IMR-90 (cell line): ENCODE measurements at regions not wholly inside any gene's neighbourhood (a gene's known extent, or its start where the extent isn't known, plus 50 kb on each side); places are given as distances from the start of the nearest gene placed in this dataset.

Source experiments
- ATAC-seq: fragments of 200-7000 bp; cut with Tn5 transposase; 2 replicates; pipeline ENCODE4 v1.9.1; 2020; ENCODE audit warnings: low read depth, mild to moderate bottlenecking, moderate library complexity
- BruUV-seq: library from RNA; stranded (reverse); fragments of 400-500 nt; replicated peaks from 2 replicates; lab custom pipeline; 2021; lab: Mats Ljungman, UMichigan
- CTCF ChIA-PET: fragments of 300-600 bp; formaldehyde crosslinking; extraction: SDS; loops from one replicate; lab custom pipeline; 2021; ENCODE audit warnings: antibody characterized with exemption; lab: Yijun Ruan, JAX
- POLR2A ChIA-PET: fragments of 300-600 bp; sonication (Branson Sonifier 250); formaldehyde crosslinking; loops from one replicate; lab custom pipeline; 2022; ENCODE audit warnings: antibody characterized with exemption; ENCODE audit not compliant: unreplicated experiment; lab: Charles Lee
- DNase-seq: peaks from one replicate; pipeline ENCODE4 v3.0.0; 2013
- H2AFZ ChIP-seq: replicated peaks from 2 replicates; pipeline ENCODE3; 2013; ENCODE audit warnings: low read length, mild to moderate bottlenecking; ENCODE audit not compliant: poor library complexity
- H2AK5ac ChIP-seq: 2 replicates; pipeline ENCODE4 v1.6.1; 2013; ENCODE audit warnings: low read depth, low read length, inconsistent platforms
- H2AK9ac ChIP-seq: replicated peaks from 2 replicates; pipeline ENCODE3; 2013; ENCODE audit warnings: mild to moderate bottlenecking, low read depth, low read length, moderate library complexity; ENCODE audit not compliant: poor library complexity
- H2BK120ac ChIP-seq: 2 replicates; pipeline ENCODE4 v1.6.1; 2013; ENCODE audit warnings: low read depth, low read length, inconsistent platforms
- H2BK15ac ChIP-seq: 3 replicates; pipeline ENCODE4 v1.6.1; 2013; ENCODE audit warnings: low read depth, low read length, inconsistent platforms
- H2BK20ac ChIP-seq: 2 replicates; pipeline ENCODE4 v1.6.1; 2013; ENCODE audit warnings: low read depth, mild to moderate bottlenecking, inconsistent platforms, low read length, moderate library complexity
- H2BK5ac ChIP-seq: 2 replicates; pipeline ENCODE4 v1.6.1; 2013; ENCODE audit warnings: mild to moderate bottlenecking, low read depth, low read length, inconsistent platforms; ENCODE audit not compliant: poor library complexity, severe bottlenecking
- H3K14ac ChIP-seq: replicated peaks from 2 replicates; pipeline ENCODE4 v1.6.1; 2013; ENCODE audit warnings: low read depth, low read length, inconsistent platforms
- H3K18ac ChIP-seq: 2 replicates; pipeline ENCODE4 v1.6.1; 2013; ENCODE audit warnings: low read depth, low read length, control low read depth
- H3K23ac ChIP-seq: 2 replicates; pipeline ENCODE4 v1.6.1; 2013; ENCODE audit warnings: low read depth, low read length, inconsistent platforms
- H3K27ac ChIP-seq: 2 replicates; pipeline ENCODE4 v1.5.1; 2013; ENCODE audit warnings: mild to moderate bottlenecking, control low read depth, low read length; ENCODE audit not compliant: insufficient read depth
- H3K27me3 ChIP-seq: 2 replicates; pipeline ENCODE4 v1.6.1; 2013; ENCODE audit warnings: low read length; ENCODE audit not compliant: control insufficient read depth, insufficient read depth
- H3K36me3 ChIP-seq: 2 replicates; pipeline ENCODE4 v1.6.1; 2013; ENCODE audit warnings: low read length, mixed read lengths; ENCODE audit not compliant: control insufficient read depth, insufficient read depth
- H3K4ac ChIP-seq: 2 replicates; pipeline ENCODE4 v1.6.1; 2013; ENCODE audit warnings: low read depth, low read length, inconsistent platforms
- H3K4me1 ChIP-seq: 2 replicates; pipeline ENCODE4 v1.6.1; 2013; ENCODE audit warnings: low read length, mixed read lengths; ENCODE audit not compliant: control insufficient read depth, insufficient read depth
- H3K4me2 ChIP-seq: 2 replicates; pipeline ENCODE4 v1.6.1; 2013; ENCODE audit warnings: low read depth, mild to moderate bottlenecking, control low read depth, low read length, moderate library complexity
- H3K4me3 ChIP-seq: 2 replicates; pipeline ENCODE4 v1.5.1; 2013; ENCODE audit warnings: low read depth, mild to moderate bottlenecking, control low read depth, low read length, moderate library complexity; ENCODE audit not compliant: insufficient read depth
- H3K56ac ChIP-seq: 2 replicates; pipeline ENCODE4 v1.6.1; 2013; ENCODE audit warnings: low read length, inconsistent platforms; ENCODE audit not compliant: insufficient read depth; ENCODE audit errors: extremely low read depth
- H3K79me1 ChIP-seq, 2 experiments: 2 replicates each; pipeline ENCODE4 v1.6.1; 2013; ENCODE audit warnings: low read length in 2 of 2, inconsistent platforms in 1 of 2, low read depth in 1 of 2
- H3K9ac ChIP-seq: 2 replicates; pipeline ENCODE4 v1.6.1; 2013; ENCODE audit warnings: low read depth, low read length, control low read depth
- H3K9me1 ChIP-seq: 2 replicates; pipeline ENCODE4 v1.6.1; 2013; ENCODE audit warnings: low read length, inconsistent platforms; ENCODE audit not compliant: insufficient read depth
- H3K9me3 ChIP-seq: 2 replicates; pipeline ENCODE4 v1.6.1; 2013; ENCODE audit warnings: low read length; ENCODE audit not compliant: control insufficient read depth, insufficient read depth
- H4K20me1 ChIP-seq: 2 replicates; pipeline ENCODE4 v1.6.1; 2013; ENCODE audit warnings: low read length, inconsistent platforms; ENCODE audit not compliant: insufficient read depth
- H4K5ac ChIP-seq: 2 replicates; pipeline ENCODE4 v1.6.1; 2013; ENCODE audit warnings: mild to moderate bottlenecking, low read depth, low read length, control low read depth
- H4K8ac ChIP-seq, 2 experiments: 2 replicates each; pipeline ENCODE4 v1.6.1; 2013; ENCODE audit warnings: low read depth in 2 of 2, low read length in 2 of 2, control low read depth in 1 of 2, inconsistent platforms in 1 of 2
- H4K91ac ChIP-seq: 2 replicates; pipeline ENCODE4 v1.6.1; 2013; ENCODE audit warnings: low read depth, low read length, inconsistent platforms; ENCODE audit not compliant: insufficient read depth
- CEBPB ChIP-seq: IDR thresholded peaks from 2 replicates; pipeline ENCODE4 v1.6.1; 2012; ENCODE audit warnings: low read depth, low read length, improper control_type of control experiment
- ELK1 ChIP-seq: fragments of 150-350 bp; IDR thresholded peaks from 2 replicates; pipeline ENCODE4 v1.6.1; 2016; ENCODE audit warnings: low read depth, mild to moderate bottlenecking, low read length, moderate library complexity, borderline replicate concordance
- FOS ChIP-seq: fragments of 150-350 bp; IDR thresholded peaks from 2 replicates; pipeline ENCODE4 v1.6.1; 2016; ENCODE audit warnings: low read depth, low read length
- POLR2A ChIP-seq: IDR thresholded peaks from 2 replicates; pipeline ENCODE4 v1.6.1; 2012; ENCODE audit warnings: mild to moderate bottlenecking, low read depth, low read length
- RAD21 ChIP-seq: IDR thresholded peaks from 2 replicates; pipeline ENCODE4 v1.6.1; 2012; ENCODE audit warnings: low read length, improper control_type of control experiment
- RCOR1 ChIP-seq: IDR thresholded peaks from 2 replicates; pipeline ENCODE4 v1.6.1; 2012; ENCODE audit warnings: mild to moderate bottlenecking, low read length, improper control_type of control experiment; ENCODE audit not compliant: insufficient replicate concordance
- WGBS, 2 experiments: methylation state at CpG; one replicate each; pipeline versions ENCODE4 v1.1.5 to v1.1.7; 2013; ENCODE audit warnings: missing lambda C conversion rate in 2 of 2; ENCODE audit not compliant: insufficient read length in 1 of 2; ENCODE audit errors: extremely low coverage in 2 of 2; 5-methylcytosine and 5-hydroxymethylcytosine counted together
- dilution Hi-C: fragments of 300-500 bp; cut with HindIII; formaldehyde crosslinking; loops from one replicate; pipeline ENCODE4 v1.14.3; 2018; ENCODE audit warnings: low sequenced_read_pairs; ENCODE audit not compliant: unreplicated experiment
- in situ Hi-C: fragments of 300-500 bp; cut with MboI; formaldehyde crosslinking; loops from 3 replicates; pipeline ENCODE4 v1.14.3; 2019; ENCODE audit warnings: low sequenced_read_pairs, inconsistent platforms, mixed read lengths
- intact Hi-C: fragments of 100-400 bp; cut with micrococcal nuclease; formaldehyde crosslinking; loops from 2 replicates; pipeline ENCODE4 v1.10.0; 2022

DNA sequence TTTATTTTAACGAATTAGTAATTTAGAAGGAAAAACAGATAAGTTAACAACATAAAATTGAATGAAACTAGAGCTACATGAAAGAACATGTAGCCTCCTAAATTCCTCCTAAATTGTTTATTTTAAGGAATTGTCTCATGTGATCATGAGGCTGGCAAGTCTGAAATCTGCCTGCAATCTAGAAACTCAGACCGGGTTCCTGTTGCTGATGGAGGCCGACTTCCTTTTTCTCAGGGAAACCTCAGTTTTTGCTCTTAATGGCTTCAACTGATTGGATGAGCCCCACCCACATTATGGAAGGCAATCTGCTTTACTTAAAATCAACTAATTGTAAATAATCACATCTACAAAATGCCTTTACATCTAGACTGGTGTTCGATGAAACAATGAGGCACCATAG lies 205.0 kb upstream of the ADRA1D start:
- Histone ChIP-seq H2AFZ (no peak overlapping the region), H4K91ac (no peak overlapping the region), H2AK9ac (no peak overlapping the region), H3K36me3 (no peaks in the 10 kb centered on the region), H3K27ac (no peak overlapping the region), H2BK20ac (no peak overlapping the region), H4K5ac (no peak overlapping the region), H3K14ac (peak overlapping the region; percentile 57; the same call in 1 of the 2 replicates), H3K9ac (no peak overlapping the region), H3K4ac (no peak overlapping the region; the same call in 1 of the 2 replicates), H3K18ac (no peak overlapping the region), H3K56ac (no peak overlapping the region), H4K20me1 (no peaks in the 10 kb centered on the region), H3K4me3 (no peak overlapping the region), H2BK120ac (no peak overlapping the region), H3K9me3 (no peaks in the 10 kb centered on the region), H3K27me3 (no peaks in the 10 kb centered on the region), H3K9me1 (no peaks in the 10 kb centered on the region), H2BK5ac (no peak overlapping the region), H3K4me2 (no peak overlapping the region), H4K8ac (no peak overlapping the region), H2AK5ac (no peak overlapping the region), H3K4me1 (peaks cover 6% of the 10 kb centered on the region), H3K23ac (no peak overlapping the region), H2BK15ac (no peak overlapping the region), H3K79me1 (no peaks in the 10 kb centered on the region)
- ChIA-PET CTCF (no interaction called here), POLR2A (no interaction called here)
- WGBS, 2 experiments: no CpG with 5 or more reads among the region's 4 CpGs
- BruUV-seq: no TSS peak
- DNase-seq (no peak), ATAC-seq (no peak)
- TF ChIP-seq RCOR1 (no peak), POLR2A (no peak), RAD21 (no peak), CEBPB (no peak), ELK1 (no peak), FOS (no peak)
- dilution Hi-C loops (no loop called here), in situ Hi-C loops (no loop called here), intact Hi-C loops (no loop called here)
